ENCODE measurements at regions not wholly inside any gene's neighbourhood (a gene's known extent, or its start where the extent isn't known, plus 50 kb on each side); places are given as distances from the start of the nearest gene placed in this dataset.
"Not testable (repeated sequence)": the region's sequence is repeated elsewhere in the genome, so short reads cannot be mapped to it uniquely, and the experiment has no call there.

- TF ChIP-seq, protein P1, sequence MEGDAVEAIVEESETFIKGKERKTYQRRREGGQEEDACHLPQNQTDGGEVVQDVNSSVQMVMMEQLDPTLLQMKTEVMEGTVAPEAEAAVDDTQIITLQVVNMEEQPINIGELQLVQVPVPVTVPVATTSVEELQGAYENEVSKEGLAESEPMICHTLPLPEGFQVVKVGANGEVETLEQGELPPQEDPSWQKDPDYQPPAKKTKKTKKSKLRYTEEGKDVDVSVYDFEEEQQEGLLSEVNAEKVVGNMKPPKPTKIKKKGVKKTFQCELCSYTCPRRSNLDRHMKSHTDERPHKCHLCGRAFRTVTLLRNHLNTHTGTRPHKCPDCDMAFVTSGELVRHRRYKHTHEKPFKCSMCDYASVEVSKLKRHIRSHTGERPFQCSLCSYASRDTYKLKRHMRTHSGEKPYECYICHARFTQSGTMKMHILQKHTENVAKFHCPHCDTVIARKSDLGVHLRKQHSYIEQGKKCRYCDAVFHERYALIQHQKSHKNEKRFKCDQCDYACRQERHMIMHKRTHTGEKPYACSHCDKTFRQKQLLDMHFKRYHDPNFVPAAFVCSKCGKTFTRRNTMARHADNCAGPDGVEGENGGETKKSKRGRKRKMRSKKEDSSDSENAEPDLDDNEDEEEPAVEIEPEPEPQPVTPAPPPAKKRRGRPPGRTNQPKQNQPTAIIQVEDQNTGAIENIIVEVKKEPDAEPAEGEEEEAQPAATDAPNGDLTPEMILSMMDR (IDR thresholded peaks at IDR 0.05) = no peak
- Histone ChIP-seq H3K4me3 (no peak overlapping the region), H3K36me3 (no peaks in the 10 kb centered on the region), H3K27me3 (no peaks in the 10 kb centered on the region), H3K27ac (no peak overlapping the region), H3K9me3 (no peaks in the 10 kb centered on the region), H3K4me1 (no peaks in the 10 kb centered on the region)
- no peak for DNase-seq
- intact Hi-C loops (cut with DNase I; ENCODE audit: low total_unique reads) = no loop called here
These were observed 1271.3 kb downstream of the EFNA5 start for GRCh38 chr5:106399391-106399790.

DNA sequence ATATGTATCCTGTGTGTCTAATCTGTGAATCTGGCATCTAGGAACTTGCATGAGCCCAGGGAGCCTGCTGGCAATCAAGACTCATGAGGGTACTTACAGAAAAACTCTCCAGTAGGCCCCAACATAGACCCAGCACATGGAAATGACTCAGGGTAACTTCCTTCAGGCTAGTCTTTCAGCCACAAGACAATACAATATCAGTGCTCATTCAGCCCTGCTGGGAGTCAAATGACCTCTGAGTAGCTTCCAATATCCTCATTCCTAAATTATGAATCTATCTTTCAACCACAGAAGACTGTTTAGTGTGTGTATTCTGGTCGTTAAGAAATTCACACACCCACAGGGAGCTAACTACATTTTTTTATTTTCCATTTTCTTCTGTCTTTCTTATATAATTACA lies 1273.0 kb downstream of the EFNA5 start:
- intact Hi-C loops (cut with DNase I; ENCODE audit: low total_unique reads) = no loop called here
- no peak for DNase-seq
- no peak overlapping the region for H3K27ac ChIP-seq

DNA sequence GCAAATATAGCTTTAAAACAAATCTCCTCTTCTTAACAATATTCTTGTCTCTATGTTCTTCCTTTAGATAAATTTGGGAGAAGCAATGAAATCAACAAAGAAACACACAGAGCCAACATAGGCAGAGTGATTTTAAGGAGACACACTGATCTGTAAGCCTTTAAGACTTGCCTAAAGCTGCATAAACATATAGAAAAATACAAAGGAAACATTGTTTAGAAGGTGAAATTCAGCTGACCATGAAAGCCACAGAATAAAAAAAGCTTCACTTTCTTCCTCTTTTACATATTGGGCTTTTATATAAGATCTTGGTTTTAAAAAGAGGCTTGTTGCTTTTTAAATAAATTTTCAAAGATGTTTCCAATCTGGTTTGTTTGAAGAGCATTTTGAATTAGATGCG lies 1277.5 kb downstream of the EFNA5 start:
- Histone ChIP-seq H3K4me3 (no peak overlapping the region), H3K4me1 (no peaks in the 10 kb centered on the region), H3K27me3 (no peaks in the 10 kb centered on the region), H3K36me3 (no peaks in the 10 kb centered on the region), H3K9me3 (no peaks in the 10 kb centered on the region), H3K27ac (no peak overlapping the region)
- TF ChIP-seq, protein P1 (IDR thresholded peaks at IDR 0.05) = no peak
- intact Hi-C loops (cut with DNase I; ENCODE audit: low total_unique reads) = no loop called here
- no peak for DNase-seq

More for the DNA sequence above, 1273.0 kb downstream of the EFNA5 start:
- TF ChIP-seq, protein P1 (IDR thresholded peaks at IDR 0.05) = no peak
- H3K36me3 ChIP-seq = no peaks in the 10 kb centered on the region
- no peaks in the 10 kb centered on the region for H3K9me3 ChIP-seq
- H3K4me3 ChIP-seq = no peak overlapping the region
- H3K4me1 ChIP-seq = no peaks in the 10 kb centered on the region
- no peaks in the 10 kb centered on the region for H3K27me3 ChIP-seq

GRCh38 chr5:106392766-106393165 lies 1278.0 kb downstream of the EFNA5 start:
- Histone ChIP-seq H3K36me3 (no peaks in the 10 kb centered on the region), H3K27ac (no peak overlapping the region), H3K4me1 (no peaks in the 10 kb centered on the region), H3K4me3 (no peak overlapping the region), H3K27me3 (no peaks in the 10 kb centered on the region), H3K9me3 (no peaks in the 10 kb centered on the region)
- intact Hi-C loops (cut with DNase I; ENCODE audit: low total_unique reads) = no loop called here
- TF ChIP-seq, protein P1 (IDR thresholded peaks at IDR 0.05) = no peak
- DNase-seq = no peak

DNA sequence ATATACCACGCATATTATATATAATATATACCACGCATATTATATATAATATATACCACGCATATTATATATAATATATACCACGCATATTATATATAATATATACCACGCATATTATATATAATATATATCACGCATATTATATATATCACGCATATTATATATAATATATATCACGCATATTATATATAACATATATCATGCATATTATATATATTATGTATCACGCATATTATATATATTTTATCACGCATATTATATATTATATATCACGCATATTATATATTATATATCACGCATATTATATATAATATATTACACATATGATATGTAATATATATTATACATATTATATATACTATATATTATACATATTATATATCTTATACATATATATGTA lies 1283.0 kb downstream of the EFNA5 start:
- intact Hi-C loops (cut with DNase I; ENCODE audit: low total_unique reads) = not testable (repeated sequence)

GRCh38 chr5:106386287-106386686 lies 1284.5 kb downstream of the EFNA5 start:
- Histone ChIP-seq H3K27me3 (no peaks in the 10 kb centered on the region), H3K4me1 (no peaks in the 10 kb centered on the region), H3K9me3 (no peaks in the 10 kb centered on the region), H3K27ac (no peak overlapping the region), H3K36me3 (no peaks in the 10 kb centered on the region), H3K4me3 (no peak overlapping the region)
- TF ChIP-seq, protein P1 (IDR thresholded peaks at IDR 0.05) = no peak
- no peak for DNase-seq
- intact Hi-C loops (cut with DNase I; ENCODE audit: low total_unique reads) = no loop called here

More for the DNA sequence above, 1283.0 kb downstream of the EFNA5 start:
- not testable (repeated sequence) for H3K9me3 ChIP-seq, DNase-seq, H3K4me1 ChIP-seq, H3K36me3 ChIP-seq, H3K4me3 ChIP-seq, H3K27ac ChIP-seq, H3K27me3 ChIP-seq
